HG02852 (cell line): ENCODE measurements at regions not wholly inside any gene's neighbourhood (a gene's known extent, or its start where the extent isn't known, plus 50 kb on each side); places are given as distances from the start of the nearest gene placed in this dataset.
"Not testable (repeated sequence)": the region's sequence is repeated elsewhere in the genome, so short reads cannot be mapped to it uniquely, and the experiment has no call there.

ENCODE experiments used
- ATAC-seq: cut with Tn5 transposase; IDR thresholded peaks from one replicate; pipeline ENCODE4 v1.9.1; 2021; ENCODE audit warnings: mild to moderate bottlenecking, moderate library complexity; ENCODE audit not compliant: unreplicated experiment

DNA sequence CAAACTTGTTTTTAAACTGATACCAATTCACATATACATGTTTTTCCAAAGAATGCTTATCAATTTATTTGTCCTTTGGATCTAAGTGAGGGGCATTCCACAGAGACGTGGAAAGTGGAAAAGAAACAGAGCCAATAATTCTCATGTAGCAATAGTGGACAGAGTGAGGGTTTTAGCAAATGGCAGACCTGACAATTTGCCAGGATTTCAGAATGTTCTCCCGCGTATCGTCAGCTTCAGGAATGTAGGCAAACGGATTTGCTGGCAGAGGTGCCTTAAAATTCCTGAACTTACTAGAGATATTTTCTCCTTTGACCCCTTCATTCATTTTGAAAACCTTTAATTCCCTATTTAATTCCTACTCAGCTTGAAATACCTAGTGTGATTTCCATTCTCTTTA is 193.4 kb upstream of the CPHXL start:
- no peak for ATAC-seq

DNA sequence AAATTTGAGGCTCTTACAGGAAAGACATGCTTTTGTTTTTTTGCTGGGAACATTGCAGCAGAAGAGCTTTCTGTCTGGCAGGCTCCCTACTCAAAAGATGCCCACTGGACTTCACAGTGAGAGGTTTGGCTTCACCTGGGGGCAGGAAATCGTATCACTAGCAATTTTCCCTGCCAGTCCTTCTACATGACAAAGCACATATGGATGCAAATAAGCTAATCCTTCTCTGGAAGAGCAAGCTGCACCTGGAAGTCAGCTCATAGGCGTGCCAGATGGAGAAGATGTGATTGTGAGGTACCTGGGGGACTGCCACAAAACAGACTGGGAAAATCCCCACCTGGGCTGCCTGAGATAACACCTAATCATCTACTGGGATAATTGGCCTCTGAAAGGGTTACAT is 195.0 kb upstream of the CPHXL start:
- no peak for ATAC-seq

DNA sequence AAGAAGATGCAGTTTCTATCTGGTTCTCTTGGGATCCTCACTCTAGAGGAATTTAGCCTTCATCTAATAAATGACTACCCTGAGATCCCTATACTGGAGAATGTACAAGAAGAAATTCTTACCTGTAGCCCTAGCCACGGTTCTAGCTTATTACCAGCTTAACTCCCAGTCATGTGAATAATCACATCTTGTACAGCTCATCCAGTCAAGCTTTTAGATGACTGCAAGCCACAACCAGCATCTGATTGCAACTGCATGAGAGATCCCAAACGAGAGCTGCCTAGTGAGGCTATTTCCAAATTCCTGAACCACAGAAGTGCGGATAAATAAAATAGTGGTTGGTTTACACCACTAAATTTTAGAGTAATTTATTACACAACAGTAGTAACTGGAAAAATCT is 196.0 kb upstream of the CPHXL start:
- ATAC-seq, result no peak

DNA sequence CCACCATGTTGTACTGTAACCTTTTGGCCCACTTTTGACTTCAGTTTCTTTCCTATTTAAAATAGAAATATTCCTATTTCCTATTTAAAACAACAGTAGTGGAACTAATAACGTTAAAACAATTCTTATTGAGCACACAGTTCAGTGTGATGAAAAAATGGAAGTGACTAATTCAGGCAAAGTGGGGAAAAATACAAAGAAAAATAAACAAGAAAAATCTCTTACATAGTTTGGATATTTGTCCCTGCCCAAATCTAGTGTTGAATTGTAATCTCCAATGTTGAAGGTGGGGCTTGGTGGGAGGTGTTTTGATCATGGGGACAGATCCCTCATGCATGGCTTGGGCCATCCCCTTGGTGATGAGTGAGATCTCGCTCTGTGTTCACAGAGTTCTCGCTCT is 198.1 kb upstream of the CPHXL start:
- ATAC-seq, result no peak

DNA sequence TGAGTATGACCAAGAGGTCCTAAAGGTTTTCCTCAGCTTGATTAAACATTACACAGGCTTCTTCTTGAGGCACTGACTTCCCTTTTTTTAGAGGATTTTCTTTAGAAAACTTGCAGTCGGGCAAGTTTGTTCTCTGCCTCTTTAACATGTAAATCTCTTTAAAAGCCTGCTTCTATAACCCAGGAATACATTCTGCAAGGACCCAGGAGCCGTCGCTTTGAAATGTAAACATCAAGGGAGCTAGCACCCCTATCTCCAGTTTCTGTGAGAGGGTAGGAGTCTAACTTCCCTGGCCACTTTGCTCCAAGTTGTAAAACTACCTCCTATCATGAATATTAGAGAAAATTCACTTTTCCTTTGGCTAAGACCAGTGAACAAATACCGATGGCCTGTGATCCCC is 201.5 kb upstream of the CPHXL start:
- ATAC-seq, result no peak

DNA sequence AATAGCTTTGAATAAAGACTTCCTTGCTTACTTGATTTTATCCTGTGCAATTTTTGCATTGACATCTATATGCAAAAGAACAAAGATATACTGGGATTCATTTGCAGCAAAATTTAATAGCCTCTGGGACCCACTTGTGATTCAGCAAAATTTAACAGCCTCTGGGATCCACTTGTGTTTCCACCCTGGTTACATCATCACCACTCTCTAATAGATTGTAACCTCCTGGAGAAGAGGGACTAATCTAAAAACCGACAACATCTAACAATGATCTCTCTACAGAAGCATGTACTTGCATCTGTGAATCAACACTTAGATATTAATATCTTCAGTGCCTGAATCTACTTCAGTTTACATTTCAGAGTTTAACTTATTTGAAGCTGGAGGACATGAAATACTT is 202.0 kb upstream of the CPHXL start:
- ATAC-seq, result no peak

DNA sequence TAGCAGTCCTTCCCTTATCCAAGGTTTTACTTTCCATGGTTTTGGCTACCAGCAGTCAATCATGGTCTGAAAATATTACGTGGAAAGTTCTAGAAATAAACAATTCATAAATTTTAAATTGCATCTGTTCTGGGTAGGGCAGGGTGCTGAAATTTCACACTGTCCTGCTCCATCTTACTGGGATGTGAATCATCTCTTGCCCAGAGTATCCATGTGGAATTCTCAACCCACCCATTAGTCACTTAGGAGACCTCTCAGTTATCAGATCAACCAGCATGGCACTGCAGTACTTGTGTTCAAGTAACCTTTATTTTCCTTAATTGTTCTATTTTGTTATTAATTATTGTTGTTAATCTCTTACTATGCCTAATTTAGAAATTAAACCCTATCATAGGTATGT is 202.8 kb upstream of the CPHXL start:
- ATAC-seq, result no peak

DNA sequence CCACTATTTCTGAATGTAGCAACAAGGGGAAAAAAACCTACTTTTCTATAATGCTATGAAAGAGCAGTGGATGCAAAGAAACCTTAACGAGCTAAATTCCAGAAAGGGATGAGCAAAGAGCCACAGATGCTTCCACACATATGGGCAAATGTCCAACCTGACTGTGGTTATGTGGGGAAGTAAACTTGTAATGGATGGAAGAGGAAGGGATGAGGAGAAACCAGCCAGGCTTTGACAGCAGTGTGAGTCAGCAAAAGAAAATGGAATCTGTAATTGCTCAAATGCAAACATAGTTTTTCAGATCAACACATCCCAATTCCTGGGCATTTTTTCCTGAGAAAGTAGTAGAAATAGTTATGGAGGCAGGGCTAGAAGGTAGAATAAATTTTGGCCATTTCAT is 204.8 kb upstream of the CPHXL start:
- no peak for ATAC-seq

DNA sequence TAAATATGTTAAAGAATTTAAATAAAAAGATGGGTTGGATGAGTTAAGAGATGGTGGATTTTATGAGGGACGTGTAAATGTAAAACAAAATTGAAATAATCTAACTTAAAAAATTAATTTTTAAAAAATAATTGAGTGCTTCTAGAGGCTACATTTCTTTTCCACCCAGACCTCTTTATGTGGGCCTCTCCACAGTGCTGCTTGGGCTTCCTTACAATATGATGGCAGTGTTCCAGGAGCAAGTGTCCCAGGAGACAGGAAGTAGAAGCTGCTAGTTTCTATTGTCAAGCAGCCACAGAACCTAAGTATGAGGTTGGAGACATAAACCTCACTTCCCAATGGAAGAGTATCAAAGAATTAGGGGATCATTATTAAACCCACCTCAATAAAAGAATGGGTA is 205.7 kb upstream of the CPHXL start:
- no peak for ATAC-seq

DNA sequence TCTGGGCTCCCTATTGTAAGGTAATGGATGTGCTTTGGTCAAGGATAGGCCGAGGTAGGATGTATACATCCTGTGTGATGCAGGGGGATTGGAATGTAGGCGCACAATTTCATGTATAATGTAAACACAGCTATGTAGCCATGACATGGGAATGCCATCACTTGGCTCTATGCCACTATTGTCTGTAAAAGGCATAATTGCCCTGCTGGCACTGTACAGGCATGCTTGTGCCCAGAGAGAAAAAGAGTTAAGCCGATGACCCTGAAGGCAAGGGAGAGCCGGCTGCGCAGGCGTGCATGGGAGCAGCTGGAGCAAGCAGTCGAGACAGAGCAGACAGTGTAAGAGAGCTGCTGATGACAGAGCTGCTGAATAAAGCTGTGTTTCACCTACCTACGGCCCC is 212.5 kb upstream of the CPHXL start:
- no peak for ATAC-seq

DNA sequence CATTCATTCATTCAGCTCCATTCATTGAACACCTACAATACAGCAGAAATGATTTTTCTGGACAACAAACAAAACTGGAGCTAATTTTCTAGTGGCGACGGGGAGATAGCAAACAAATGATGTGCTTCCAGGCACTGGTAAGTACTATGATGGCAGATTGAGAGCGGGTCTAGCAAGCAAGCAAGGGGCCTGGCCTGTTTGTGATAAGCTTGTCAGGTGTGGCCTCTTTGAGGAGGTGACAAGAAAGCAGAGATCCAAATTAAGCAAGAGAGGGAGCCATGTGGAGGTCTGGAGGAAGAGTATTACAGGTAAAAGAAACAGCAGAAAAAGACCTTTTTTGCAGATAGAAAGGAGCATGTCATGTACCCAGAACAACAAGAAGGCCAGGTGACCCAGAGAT is 216.1 kb upstream of the CPHXL start:
- ATAC-seq, result no peak

DNA sequence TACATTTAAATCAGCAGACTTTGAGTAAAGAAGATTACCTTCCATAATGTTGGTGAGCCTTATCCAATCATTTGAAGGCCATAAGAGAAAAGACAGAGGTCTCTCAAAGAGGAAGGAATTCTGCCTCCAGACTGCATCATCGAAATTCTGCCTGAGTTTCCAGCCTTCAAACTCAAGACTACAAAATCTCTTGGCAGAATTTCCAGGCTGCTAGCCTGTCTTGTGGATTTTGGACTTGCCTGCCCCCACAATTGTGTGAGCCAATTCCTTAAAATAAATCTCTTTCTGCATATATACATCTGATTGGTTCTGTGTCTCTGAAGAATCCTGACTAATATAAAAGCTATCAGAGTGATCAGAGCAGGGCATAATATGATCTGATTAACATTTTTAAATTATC is 216.6 kb upstream of the CPHXL start:
- no peak for ATAC-seq

DNA sequence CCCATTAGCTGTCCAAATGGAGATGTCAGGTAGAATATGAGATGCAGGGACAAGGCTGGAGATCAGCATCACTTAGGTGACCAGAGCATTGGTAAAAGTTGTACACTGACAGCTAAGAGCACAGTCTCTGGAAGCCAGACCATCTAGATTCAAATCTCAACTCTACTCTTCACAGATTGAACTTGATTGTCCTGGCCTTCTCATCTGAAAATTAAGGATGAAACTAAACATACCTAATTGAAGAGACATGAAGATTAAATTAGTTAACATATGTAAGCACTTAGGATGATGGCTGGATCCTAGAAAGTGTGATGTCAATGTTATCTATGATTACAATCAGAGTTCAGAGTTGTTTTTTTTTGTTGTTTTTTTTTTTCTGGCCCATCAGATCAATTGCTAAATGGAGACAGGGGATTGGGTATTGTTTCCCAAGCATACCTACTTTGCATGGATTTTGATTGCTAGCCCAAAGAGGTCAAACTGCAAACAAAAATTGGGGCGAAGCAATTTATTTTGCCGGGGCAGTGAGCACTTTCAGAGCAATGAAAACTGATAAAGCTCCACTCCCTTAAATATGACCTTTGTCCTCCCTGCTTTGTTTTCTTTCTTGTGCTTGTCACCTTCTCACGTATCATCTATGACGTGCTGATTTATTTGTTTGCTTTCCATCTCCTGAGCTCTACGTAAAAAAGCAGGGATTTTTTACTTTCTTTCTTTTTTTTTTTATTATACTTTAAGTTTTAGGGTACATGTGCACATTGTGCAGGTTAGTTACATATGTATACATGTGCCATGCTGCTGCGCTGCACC is 217.6 kb upstream of the CPHXL start:
- no peak for ATAC-seq

DNA sequence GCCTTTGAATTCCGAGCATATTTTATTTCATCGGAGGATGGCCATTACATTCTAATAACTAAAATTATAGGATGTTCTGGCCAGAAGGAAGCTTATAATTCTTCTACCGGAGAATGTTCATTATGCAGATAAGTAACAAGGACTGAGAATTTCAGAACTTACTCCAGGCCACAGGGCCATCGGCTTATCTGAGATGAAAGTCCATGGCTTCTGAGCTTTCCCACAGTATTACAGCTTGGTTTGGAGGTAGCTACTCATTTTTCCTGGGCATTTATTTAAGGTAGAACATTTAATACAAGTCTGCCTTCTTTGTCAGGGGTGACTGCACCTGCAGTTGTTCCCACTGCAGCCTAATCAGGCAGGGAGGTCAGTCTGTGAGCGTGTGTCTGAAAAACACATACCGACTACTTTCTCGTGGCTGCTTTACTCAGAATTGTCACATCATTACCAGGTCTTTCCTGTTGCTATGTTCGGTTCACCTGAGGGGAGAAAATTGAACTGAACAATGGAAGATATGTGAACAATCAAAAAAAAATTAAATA is 219.7 kb upstream of the CPHXL start:
- no peak for ATAC-seq

DNA sequence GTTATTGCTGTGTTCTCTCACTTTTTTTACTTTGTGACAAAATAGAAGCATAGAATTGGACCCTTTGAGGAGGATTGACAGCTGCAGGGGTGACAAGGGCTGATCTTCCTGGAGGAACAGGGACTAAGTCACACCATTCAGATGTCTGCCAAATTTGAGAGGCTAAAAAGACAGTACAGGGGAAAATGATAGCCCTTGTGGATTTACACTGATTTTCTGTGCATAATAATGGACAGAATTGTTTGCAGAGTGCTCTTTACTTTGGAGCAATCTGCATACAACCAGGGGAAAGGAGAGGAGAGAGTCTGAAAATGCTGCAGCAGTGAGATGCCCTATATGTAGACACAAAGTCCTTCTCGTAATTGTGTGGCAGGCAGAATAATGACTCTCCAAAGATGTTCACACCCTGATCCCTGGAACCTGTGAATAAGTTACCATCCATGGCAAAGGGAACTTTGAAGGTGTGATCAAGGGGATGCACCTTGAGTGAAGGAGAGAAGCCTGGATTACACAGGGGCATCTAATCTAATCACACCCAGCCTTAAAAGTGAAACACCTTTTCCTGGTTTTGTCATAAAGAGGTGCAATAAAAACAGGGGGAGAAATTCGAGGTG is 221.4 kb upstream of the CPHXL start:
- no peak for ATAC-seq

DNA sequence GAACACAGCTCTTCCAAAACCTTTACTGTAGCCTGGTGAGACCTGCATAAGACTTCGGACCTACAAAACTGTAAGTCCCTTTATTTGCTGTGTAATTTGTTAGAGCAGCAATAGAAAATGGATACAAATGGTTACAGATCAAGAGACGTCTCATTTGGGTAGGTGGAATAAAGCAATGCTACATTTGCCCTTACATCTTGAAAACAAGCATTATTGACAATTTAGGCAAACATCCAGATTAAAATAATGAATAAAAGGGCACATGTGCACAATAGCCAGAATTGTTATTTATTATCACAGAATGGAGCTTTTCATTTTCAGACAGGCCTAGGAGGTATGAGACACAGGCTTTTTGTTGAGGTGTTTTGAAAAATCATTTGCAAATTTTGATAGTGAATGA is 222.2 kb upstream of the CPHXL start:
- ATAC-seq, result no peak

DNA sequence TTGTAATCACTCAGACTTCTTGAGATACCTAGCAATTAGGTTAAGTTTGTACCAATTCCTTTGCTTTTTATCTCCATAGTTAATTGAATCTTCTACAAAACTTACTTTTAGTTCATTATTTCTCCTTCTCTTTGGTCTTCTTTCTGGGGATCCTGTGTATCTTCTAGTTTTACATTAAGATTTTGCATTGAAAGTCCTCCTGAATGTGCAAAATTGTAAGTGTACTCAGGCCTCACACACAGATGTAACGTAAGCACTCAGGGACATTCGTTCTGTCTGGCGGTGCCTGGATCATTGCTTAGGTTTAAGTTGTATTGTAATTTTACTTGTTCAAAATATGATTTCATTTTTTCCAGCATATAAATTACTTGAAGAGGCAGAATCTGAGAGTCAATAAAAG is 222.6 kb upstream of the CPHXL start:
- ATAC-seq, result no peak

DNA sequence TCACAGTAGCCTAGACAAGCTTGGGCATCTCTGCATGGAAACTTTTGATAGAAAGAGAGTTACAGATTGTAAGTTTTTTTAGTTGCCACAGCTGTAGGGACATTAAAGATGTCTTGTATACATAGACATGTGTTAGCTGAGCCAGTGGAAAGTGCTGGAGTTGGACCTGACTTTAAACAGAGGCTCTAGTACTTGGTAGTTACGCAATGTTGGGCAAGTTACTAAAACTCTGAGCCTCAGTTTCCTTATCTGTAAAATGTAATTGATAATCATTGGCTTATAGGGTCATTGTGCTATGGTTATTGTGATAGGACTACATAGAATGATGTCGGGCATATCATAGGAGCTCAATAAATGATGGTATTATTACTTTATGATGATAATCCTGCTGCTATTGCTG is 225.8 kb upstream of the CPHXL start:
- no peak for ATAC-seq

DNA sequence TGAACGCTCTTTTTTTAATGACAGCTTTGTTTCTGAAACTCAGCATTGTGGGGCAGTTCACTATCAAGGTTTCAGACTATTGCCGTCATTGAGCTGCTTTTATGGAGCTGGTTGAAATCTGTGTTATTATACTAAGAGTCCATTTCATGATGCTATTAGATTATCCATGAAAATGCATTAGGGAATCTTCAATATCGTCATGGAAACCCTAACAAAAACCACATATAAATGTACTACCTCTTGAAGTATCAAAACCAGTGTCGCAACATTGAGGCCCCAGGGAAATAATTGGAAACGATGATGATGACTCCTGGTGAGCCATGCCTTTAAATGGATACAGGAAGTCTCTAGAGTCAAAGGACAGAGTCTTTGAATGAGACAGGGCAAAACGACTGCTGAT is 231.6 kb upstream of the CPHXL start:
- ATAC-seq, result no peak

DNA sequence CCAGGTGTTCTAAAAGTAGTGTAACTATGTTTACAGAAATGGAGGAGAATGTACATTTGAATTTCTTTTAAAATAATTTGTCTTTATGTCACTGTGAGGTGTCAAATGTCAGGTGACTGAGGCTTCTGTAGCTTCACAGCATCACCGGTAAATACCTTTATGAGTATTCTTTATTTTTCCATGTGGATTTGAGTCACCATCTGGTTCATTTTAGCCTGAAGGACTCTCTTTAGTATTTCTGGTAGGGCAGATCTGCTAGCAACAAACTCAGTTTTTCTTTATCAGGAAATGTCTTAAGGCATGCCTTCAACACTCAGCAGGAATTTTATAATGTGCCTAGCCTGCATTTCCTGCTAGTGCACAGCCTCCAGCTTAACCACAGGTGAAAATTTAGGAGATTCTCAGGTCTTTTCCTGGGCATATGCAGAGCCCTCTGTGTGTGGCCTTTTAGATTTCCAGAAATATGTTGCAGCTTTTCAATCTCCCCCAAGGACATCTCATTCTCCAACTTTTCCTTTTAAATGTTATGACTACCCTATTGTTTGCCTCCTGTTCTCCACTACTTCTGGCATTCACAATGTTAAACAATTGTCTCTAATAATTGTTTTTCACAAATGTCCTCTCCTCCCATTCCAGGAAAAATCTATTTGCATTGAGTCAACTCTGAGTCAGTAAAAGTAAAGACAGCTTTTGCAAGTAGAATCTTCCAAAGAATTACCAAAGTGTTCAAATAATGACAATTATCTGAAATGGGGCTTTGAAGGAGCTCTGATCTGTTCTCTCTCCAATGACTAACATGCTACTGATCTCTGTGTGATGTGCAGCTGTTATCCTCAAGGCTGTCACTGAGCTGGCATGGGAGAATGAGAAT is 239.4 kb upstream of the CPHXL start:
- ATAC-seq, result no peak

DNA sequence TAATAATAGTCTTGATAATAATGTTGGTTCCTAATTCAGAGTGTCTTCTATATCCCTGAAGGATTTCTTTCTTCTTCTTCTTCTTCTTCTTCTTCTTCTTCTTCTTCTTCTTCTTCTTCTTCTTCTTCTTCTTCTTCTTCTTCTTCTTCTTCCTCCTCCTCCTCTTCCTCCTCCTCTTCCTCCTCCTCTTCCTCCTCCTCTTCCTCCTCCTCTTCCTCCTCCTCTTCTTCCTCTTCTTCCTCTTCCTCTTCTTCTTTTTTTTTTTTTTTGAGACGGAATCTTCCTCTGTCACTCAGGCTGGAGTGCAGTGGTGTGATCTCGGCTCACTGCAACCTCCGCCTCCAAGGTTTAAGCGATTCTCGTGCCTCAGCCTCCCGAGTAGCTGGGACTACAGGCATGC is 242.8 kb upstream of the CPHXL start:
- ATAC-seq, result not testable (repeated sequence)

DNA sequence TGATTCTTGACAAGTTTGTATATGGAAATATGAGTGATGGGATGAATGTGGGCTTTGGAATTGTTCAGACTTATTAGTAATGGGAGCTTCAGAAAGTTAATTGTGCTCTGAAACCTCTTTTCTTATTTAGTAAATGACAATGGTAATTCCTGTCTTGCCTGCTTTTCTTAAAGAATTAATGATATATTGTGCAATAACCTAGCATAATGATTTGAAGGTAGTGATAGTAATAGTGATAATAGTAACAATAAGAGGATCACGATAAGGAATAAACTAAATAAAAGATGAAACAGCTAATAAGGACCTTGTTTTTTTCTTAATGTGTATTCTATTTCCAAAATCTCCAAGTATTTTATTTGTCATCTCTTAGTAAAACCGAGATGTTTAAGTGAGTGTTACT is 245.0 kb upstream of the CPHXL start:
- ATAC-seq, result no peak
